ENCODE measurements at regions not wholly inside any gene's neighbourhood (a gene's known extent, or its start where the extent isn't known, plus 50 kb on each side); places are given as distances from the start of the nearest gene placed in this dataset.

GRCh38 chr2:167826906-167827305 is 420.5 kb downstream of the STK39 start:
- TF ChIP-seq CTCF (IDR thresholded peaks at IDR 0.05): no peak
- TF ChIP-seq SIN3A (IDR thresholded peaks at IDR 0.05; ENCODE audit: borderline replicate concordance, insufficient read depth, low read depth, low read length): no peak
- no peak for TF ChIP-seq REST (IDR thresholded peaks at IDR 0.05; ENCODE audit: insufficient read depth in 1 of 2, low read depth in 2 of 2, low read length in 1 of 2)
- TF ChIP-seq POLR2AphosphoS5 (IDR thresholded peaks at IDR 0.05; ENCODE audit: low read depth, low read length): no peak
